ENCODE measurements at regions not wholly inside any gene's neighbourhood (a gene's known extent, or its start where the extent isn't known, plus 50 kb on each side); places are given as distances from the start of the nearest gene placed in this dataset.

DNA sequence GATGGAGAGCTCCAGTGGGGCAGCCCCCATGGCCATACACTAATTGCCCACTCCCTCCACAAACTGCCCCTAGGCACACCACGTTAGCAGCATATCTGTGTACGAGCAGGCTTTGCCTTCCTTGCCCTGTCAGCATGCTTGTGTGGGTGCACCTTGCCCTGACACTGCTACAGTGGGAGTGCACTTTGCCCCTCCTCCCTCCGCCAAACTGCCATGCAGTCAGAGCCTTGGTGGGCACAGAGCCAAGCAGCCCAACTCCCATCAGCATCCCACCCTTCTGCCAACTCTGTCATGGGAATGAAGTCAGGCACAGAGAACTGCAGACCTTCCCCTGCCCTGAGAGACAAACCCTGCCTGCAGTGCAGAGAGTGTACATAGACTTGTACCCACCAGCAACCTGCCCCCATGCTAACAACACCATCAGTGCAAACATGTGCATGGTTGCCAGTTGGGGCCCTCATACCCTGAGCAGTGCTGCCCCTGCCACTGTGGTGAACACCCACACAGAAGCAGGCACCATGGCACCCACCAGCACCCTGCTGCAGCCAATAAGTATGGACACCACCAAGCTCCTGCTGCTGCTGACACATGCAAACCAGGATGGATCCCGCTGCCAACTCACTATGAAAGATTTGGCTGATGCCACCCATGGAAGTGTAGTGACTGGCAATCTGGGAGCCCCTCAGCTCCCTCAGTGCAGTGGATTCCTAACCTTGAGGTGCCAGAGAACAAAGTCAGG is 1197.7 kb upstream of the CELF2 start:
- TF ChIP-seq POLR2A (IDR thresholded peaks at IDR 0.05) = no peak
- TF ChIP-seq, protein P1, sequence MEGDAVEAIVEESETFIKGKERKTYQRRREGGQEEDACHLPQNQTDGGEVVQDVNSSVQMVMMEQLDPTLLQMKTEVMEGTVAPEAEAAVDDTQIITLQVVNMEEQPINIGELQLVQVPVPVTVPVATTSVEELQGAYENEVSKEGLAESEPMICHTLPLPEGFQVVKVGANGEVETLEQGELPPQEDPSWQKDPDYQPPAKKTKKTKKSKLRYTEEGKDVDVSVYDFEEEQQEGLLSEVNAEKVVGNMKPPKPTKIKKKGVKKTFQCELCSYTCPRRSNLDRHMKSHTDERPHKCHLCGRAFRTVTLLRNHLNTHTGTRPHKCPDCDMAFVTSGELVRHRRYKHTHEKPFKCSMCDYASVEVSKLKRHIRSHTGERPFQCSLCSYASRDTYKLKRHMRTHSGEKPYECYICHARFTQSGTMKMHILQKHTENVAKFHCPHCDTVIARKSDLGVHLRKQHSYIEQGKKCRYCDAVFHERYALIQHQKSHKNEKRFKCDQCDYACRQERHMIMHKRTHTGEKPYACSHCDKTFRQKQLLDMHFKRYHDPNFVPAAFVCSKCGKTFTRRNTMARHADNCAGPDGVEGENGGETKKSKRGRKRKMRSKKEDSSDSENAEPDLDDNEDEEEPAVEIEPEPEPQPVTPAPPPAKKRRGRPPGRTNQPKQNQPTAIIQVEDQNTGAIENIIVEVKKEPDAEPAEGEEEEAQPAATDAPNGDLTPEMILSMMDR (IDR thresholded peaks at IDR 0.05) = no peak
- no peak for TF ChIP-seq EP300 (IDR thresholded peaks at IDR 0.05)
- no peak overlapping the region for H3K4me3 ChIP-seq
- H3K4me1 ChIP-seq (ENCODE audit: insufficient read depth) = no peaks in the 10 kb centered on the region
- H3K9me3 ChIP-seq = no peaks in the 10 kb centered on the region
- 56 to 82% (median 69%) methylated on average over 4 of the region's 4 CpGs for WGBS, 3 donors
- intact Hi-C loops (cut with DNase I) = no loop called here
- H3K27me3 ChIP-seq = no peaks in the 10 kb centered on the region
- no peaks in the 10 kb centered on the region for H3K36me3 ChIP-seq
- no peak for DNase-seq
- no peak overlapping the region for H3K27ac ChIP-seq

DNA sequence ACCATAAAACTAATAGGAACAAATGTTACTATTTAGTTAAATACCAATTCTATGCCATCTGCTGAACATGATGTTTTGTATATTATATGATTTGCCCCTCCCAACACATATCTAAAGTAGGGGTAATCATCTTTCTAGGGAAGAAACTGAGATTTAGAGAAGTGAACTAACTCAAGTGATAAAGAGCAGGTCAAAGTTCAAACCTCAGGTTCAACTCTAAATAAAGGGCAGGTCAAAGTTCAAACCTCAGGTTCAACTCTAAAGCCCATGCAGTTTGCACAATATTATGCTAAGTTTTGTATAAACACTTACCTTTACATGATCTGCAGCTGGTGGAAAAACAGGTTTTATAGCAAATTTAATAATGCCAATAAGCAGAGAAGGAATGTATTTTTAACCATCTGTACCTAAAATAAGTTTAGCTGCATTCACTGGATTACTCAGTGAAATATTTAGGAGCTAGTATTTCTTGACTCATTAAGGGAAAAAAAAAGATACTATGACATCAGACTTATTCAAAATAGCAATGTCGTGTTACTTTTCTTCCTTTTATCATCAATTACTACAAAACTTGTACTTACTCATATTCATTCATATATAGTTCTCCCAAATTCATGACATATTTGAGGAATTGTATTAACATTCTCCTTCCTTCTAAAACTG is 1194.3 kb upstream of the CELF2 start:
- intact Hi-C loops (cut with DNase I) = no loop called here
- TF ChIP-seq EP300 (IDR thresholded peaks at IDR 0.05) (no peak), POLR2A (IDR thresholded peaks at IDR 0.05) (no peak)
- TF ChIP-seq, protein P1 (IDR thresholded peaks at IDR 0.05) = no peak
- Histone ChIP-seq H3K9me3 (no peaks in the 10 kb centered on the region), H3K36me3 (no peaks in the 10 kb centered on the region), H3K4me3 (no peak overlapping the region), H3K4me1 (ENCODE audit: insufficient read depth) (no peaks in the 10 kb centered on the region), H3K27me3 (no peaks in the 10 kb centered on the region), H3K27ac (no peak overlapping the region)
- 49 to 50% (median 50%) methylated on average over 1 of the region's 1 CpG for whole genome bisulfite sequencing, 3 donors
- DNase-seq = no peak

DNA sequence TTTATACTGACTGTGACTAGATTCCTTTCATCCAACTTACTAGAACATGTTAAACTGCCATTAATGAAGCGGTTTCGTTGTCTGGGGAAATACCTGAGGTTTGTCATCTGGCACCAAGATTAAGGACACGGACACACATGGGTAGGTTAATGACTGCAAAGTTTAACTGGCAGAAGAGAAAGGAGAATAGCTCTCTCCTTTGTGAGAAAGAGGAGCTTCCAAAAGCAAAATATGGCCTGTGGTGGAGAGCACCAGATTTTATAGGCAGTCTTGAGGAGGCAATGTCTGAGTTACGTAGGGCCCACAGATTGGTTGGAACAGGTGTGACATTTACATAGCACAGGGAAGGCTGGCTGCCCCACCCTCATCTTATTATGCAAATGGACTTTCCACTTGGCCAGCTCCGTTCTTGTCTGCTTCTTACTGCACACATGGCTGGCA is 1193.0 kb upstream of the CELF2 start:
- Histone ChIP-seq H3K27ac (no peak overlapping the region), H3K4me1 (ENCODE audit: insufficient read depth) (no peaks in the 10 kb centered on the region), H3K9me3 (no peaks in the 10 kb centered on the region), H3K36me3 (no peaks in the 10 kb centered on the region), H3K4me3 (no peak overlapping the region), H3K27me3 (no peaks in the 10 kb centered on the region)
- TF ChIP-seq, protein P1 (IDR thresholded peaks at IDR 0.05) = no peak
- intact Hi-C loops (cut with DNase I) = no loop called here
- WGBS, 3 donors = 90 to 95% (median 93%) methylated on average over 5 of the region's 5 CpGs
- DNase-seq = no peak

DNA sequence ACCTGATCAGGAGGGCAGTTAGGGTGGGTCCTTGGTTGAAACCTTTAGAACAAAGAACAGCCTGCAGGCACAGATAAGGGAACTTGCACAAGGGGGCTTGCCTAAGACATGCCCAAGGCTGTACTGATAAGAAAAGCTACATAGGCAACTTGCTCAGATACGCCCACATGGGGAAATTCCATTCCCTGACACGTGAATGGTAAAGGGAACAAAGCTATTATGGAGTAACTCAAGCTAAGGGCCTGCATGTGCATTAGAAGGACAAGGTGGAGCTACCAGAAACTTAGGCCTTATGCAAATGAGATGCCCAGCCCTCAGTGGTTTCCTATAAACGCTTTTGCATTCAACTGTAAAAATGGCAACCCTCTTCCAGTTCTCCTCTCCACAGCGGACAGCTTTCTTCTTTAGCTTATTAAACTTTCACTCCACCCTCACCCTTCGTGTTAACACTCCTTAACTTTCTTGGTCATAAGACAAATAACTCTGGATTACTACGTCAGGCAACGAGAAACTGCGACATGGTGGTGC is 1192.1 kb upstream of the CELF2 start:
- Histone ChIP-seq H3K27me3 (no peaks in the 10 kb centered on the region), H3K36me3 (no peaks in the 10 kb centered on the region), H3K27ac (no peak overlapping the region), H3K4me3 (no peak overlapping the region), H3K9me3 (no peaks in the 10 kb centered on the region), H3K4me1 (ENCODE audit: insufficient read depth) (no peaks in the 10 kb centered on the region)
- WGBS, 3 donors = 86 to 92% (median 87%) methylated on average over 8 of the region's 8 CpGs
- no peak for DNase-seq
- intact Hi-C loops (cut with DNase I) = no loop called here
- TF ChIP-seq POLR2A (IDR thresholded peaks at IDR 0.05) (no peak), EP300 (IDR thresholded peaks at IDR 0.05) (no peak)
- TF ChIP-seq, protein P1 (IDR thresholded peaks at IDR 0.05) = no peak
